NB4 (cell line): ENCODE measurements at regions not wholly inside any gene's neighbourhood (a gene's known extent, or its start where the extent isn't known, plus 50 kb on each side); places are given as distances from the start of the nearest gene placed in this dataset.

Source experiments
- CTCF ChIP-seq: IDR thresholded peaks from one replicate; pipeline ENCODE4 v1.5.1; 2012; ENCODE audit warnings: low read depth, low read length
- POLR2A ChIP-seq: IDR thresholded peaks from 2 replicates; pipeline ENCODE4 v1.6.1; 2011; ENCODE audit warnings: mild to moderate bottlenecking; ENCODE audit not compliant: insufficient read length; ENCODE audit errors: extremely low read depth
- TF ChIP-seq, protein P1 (sequence below): IDR thresholded peaks from 2 replicates; pipeline ENCODE4 v1.6.1; 2011; ENCODE audit warnings: low read depth, low read length

DNA sequence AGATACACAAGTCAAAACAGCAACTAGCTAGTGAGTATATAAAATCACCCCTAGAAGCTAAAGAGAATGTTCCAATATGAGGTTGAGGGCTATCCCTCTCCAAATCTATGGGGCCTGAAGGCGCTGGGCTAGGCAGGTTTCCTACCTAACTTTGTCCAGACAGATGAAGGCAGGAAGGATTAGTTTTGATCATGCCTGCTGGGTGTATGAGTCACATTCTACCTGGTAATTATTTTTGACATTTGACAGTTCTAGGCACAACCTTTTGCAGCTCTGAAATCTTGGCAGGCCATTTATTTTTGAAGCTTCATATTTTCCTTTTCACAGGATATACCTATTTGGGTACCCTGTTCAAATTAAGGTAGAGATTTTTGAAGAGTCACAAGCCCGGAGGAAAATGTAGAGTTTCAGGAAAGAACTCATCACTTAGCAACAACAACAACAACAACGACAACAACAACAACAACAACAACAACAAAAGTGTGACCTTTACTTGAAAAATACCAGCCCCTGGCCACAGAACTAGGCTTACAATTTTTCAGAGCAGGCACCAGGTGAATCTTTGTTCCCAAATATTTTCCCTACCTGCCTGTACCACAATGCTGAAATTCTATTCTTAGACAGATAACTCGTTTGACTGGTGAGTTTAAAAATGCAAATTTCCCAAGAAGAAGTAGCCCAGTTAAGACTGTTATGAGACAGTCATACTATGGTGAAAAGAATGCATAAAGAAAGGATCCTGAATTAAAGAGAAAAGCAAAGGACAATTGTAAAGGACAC lies 175.5 kb upstream of the TUT7 start:
- TF ChIP-seq, protein P1, sequence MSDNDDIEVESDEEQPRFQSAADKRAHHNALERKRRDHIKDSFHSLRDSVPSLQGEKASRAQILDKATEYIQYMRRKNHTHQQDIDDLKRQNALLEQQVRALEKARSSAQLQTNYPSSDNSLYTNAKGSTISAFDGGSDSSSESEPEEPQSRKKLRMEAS, result no peak
- TF ChIP-seq CTCF (no peak), POLR2A (no peak)
